HG03064 (cell line): ENCODE measurements at regions not wholly inside any gene's neighbourhood (a gene's known extent, or its start where the extent isn't known, plus 50 kb on each side); places are given as distances from the start of the nearest gene placed in this dataset.
"Not testable (repeated sequence)": the region's sequence is repeated elsewhere in the genome, so short reads cannot be mapped to it uniquely, and the experiment has no call there.

ENCODE experiments used
- ATAC-seq: cut with Tn5 transposase; IDR thresholded peaks from one replicate; pipeline ENCODE4 v1.9.1; 2021; ENCODE audit warnings: low read depth; ENCODE audit not compliant: unreplicated experiment

- ATAC-seq: no peak
These were observed 283.0 kb upstream of the SGCG start for GRCh38 chr13:22897571-22898314.

GRCh38 chr13:22900416-22900951, 280.3 kb upstream of the SGCG start:
- not testable (repeated sequence) for ATAC-seq

DNA sequence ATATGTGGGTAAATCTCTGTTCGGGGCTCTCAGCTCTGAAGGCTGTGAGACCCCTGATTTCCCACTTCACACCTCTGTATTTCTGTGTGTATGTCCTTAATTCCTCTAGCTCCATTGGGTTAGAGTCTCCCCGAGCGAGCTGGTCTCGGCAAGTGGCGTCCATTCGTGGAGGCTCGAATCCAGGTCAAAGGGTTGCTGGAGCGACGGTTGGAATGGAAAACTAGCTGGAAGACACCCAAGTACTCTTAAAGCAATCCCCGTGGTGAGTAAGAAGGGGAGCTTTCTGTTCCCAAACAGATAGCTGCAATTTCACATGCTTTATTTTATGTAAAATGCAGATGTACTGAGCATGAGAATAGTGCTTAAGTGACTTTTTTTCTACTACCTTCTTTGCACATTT, 277.5 kb upstream of the SGCG start:
- ATAC-seq: no peak

DNA sequence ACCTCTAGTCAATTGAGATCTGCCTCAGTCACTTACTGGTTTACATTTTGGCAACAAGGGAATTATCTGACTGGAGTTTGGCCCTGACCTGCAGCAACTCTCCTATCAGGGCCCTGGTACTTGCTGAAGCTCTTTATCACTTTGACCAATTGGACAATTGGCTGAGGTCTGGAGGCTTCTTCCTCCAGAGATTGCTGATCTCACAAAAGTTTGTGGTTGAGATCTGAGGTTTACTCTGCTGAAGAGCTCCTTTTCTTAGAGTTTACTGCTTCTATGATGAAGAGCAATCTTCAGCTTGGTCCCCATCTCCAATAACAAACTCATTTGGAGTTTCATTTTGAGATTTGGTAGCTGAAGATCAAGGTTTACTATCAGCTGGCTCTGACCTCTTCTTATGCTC, 276.9 kb upstream of the SGCG start:
- ATAC-seq: no peak

- no peak for ATAC-seq
These were observed 265.2 kb upstream of the SGCG start for GRCh38 chr13:22915442-22916082.

- ATAC-seq: not testable (repeated sequence)
These were observed 264.5 kb upstream of the SGCG start for GRCh38 chr13:22916276-22916675.

DNA sequence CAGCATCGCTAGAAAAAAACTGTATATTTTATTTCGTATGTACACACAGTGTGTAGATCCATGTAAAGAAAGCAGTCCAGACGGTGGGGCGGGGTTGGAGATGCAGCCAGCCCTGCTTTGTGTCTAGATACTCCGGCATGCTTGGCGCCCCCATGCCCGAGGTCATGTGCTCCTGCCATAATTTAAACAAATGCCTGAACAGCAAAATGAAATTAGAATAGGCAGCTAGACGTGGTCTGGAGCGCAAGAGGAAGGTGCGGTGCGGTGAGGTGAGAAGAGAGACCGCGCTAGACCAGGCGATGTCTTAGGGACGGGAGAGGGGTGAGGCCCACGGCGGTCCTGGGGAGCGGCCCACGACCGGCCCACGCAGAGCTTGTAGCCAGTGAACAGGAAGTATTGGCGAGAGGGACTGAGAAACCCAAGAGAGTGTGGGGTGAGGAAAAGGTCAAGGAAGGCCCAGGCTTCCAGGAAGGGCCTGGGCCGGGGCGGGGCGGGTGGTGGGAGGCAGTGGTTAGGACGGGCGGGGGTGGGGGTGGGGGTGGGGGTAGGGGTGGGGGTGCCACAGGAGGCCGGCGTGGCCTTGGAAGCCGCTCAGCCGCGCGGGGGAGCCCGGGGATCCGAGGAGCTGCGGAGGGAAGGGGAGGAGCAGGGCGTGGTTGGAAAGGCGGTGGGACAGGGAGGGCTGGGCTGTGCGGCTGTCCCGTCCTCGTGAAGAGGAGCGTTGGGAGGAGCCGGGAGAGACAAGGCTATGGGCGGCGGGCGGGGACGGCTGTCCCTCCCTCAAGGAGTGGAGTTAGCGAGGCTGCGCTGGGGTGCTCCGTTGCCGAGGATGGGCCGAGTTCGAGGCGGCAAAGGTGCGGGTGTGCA, 254.7 kb upstream of the SGCG start:
- ATAC-seq: no peak

- no peak for ATAC-seq
These were observed 253.9 kb upstream of the SGCG start for GRCh38 chr13:22926748-22927400.

GRCh38 chr13:22927845-22928244, 252.9 kb upstream of the SGCG start:
- ATAC-seq: not testable (repeated sequence)

DNA sequence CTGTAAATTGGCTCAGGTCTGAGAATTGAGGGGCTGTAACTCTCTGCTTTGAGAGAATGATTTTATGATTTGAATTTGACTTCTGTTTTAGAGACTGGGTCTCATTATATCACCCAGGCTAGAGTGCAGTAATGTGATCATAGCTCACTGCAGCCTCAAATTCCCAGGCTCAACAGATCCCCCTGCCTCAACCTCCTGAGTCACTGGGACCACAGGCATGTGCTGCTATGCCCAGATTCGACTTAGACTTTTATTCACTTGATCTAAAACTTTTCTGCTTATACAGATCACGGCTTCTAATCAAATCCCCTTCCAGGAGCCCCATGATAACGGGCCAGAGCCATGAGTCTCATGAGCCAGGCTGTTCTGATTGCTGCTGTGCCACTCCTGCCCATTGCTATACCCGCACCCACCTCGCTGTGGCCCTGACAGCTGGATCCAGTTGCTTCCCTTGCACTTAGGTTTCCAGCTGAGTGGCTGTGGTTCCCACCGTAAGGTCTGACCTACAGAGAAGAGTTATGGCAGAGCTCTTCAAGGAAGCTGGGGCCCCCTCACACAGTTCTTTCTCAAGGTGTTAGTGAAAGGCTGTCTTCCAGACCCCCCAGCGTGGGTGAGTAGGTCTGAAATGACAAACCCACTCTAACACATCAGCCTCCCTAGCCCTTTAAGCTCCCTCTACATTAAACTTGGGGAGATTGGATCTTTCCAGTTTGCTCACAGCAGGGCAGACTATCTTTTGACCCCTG, 251.2 kb upstream of the SGCG start:
- no peak for ATAC-seq

DNA sequence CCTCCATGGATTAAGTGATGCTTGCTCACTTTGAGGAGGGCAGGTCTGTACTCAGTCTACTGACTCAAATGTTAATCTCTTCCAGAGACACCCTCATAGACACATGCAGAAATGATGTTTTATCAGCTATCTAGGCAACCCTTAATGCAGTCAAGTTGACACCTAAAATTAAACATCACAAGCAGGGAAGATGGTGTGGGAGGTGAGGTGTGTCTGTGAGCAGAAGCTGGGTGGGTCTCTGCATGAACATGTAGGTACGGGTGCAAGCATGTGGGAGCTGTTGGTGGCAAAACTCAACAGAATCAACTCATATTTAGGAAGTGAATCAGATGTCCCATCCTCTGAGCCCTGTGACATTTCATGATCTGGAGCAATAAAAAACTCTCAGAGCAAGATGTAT, 249.2 kb upstream of the SGCG start:
- no peak for ATAC-seq

- not testable (repeated sequence) for ATAC-seq
These were observed 248.0 kb upstream of the SGCG start for GRCh38 chr13:22932632-22933412.

DNA sequence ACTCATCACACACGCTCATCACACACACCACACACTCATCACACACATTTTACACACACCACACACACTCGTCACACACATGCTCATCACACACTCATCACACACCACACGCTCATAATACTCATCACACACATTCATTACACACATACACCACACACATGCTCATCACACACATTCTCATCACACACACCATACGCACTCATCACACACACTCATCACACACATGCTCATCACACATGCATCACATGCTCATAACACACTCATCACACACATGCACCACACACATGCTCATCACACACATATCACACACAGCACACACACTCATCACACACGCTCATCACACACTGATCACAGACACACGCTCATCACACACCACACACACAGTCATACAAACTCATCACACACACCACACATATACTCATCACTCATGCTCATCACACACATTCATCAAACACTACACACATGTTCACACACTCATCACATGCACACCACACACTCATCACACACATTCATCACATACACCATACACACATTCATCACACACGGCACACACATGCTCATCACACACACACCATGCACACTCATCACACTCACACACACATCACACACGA, 247.1 kb upstream of the SGCG start:
- ATAC-seq: no peak

DNA sequence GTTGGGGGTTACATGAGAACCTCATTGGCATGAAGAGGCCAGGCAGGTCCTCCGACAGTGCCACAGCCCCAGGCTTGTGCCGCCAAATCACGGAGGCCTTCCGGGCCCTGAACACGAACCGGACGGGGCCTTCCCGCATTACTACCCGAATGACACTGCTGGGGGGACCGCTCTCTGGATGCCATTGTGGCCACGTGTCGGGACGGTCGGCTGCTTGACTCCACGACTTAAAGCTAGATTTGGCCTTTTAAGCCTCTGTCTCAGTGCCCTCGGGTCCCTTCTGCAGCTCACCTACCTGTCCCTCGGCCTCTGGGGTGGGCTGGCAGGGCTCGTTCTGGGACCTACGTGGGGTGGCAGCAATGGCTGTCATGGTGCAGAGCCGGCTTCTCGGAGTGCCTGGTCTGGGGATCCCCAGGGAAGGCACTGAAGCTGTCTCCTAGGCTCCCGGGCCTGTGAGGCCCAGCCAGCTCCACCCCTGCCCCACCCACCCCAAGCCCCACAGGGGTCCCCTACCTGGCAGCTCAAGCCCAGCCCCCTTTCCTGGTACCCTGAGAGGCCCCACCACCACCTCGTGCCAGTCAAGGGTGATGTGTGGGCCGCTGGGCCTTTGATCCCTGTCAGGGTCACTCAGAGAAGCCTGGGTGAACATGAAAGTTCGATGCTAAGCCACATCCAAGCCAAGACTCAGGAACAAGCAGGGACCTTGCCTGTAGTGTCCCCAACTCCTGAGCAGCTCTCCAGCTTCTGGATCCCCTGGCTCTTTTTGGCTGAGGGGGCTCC, 245.8 kb upstream of the SGCG start:
- ATAC-seq: no peak

GRCh38 chr13:22936228-22936627, 244.6 kb upstream of the SGCG start:
- no peak for ATAC-seq

GRCh38 chr13:22937241-22937640, 243.5 kb upstream of the SGCG start:
- ATAC-seq: no peak

- ATAC-seq: no peak
These were observed 242.8 kb upstream of the SGCG start for GRCh38 chr13:22937953-22938352.

- no peak for ATAC-seq
These were observed 242.2 kb upstream of the SGCG start for GRCh38 chr13:22938576-22938975.
